Testis (tissue), 2 donors: ENCODE measurements at regions not wholly inside any gene's neighbourhood (a gene's known extent, or its start where the extent isn't known, plus 50 kb on each side); places are given as distances from the start of the nearest gene placed in this dataset.

Experiments
- DNase-seq: peaks from one replicate; pipeline ENCODE4 v3.0.0-alpha.2; 2019
- H3K27ac ChIP-seq, 2 donors: fragments of 200-600 bp; sonication (generic); one replicate each; pipeline ENCODE4 v1.5.1; 2019
- H3K27me3 ChIP-seq: fragments of 200-600 bp; sonication (generic); one replicate; pipeline ENCODE4 v1.5.1; 2019
- H3K36me3 ChIP-seq: fragments of 200-600 bp; sonication (generic); one replicate; pipeline ENCODE4 v1.5.1; 2017; ENCODE audit warnings: low read depth; ENCODE audit errors: missing control alignments
- H3K4me1 ChIP-seq: fragments of 200-600 bp; sonication (generic); one replicate; pipeline ENCODE4 v1.5.1; 2019
- H3K4me3 ChIP-seq, 2 donors: fragments of 200-600 bp; sonication (generic); one replicate each; pipeline ENCODE4 v1.5.1; 2017 to 2019
- H3K9me3 ChIP-seq: fragments of 200-600 bp; sonication (generic); one replicate; pipeline ENCODE4 v1.5.1; 2017
- CTCF ChIP-seq, 3 experiments: fragments of 450-650 bp in 2 of 3; fragments of 200-600 bp in 1 of 3; sonication (generic) in 1 of 3; IDR thresholded peaks; one replicate each; pipeline ENCODE4 v1.5.1; 2016 to 2019; ENCODE audit warnings: antibody characterized with exemption in 3 of 3, mild to moderate bottlenecking in 2 of 3, moderate library complexity in 1 of 3
- POLR2A ChIP-seq: fragments of 450-650 bp; IDR thresholded peaks from one replicate; pipeline ENCODE4 v1.6.1; 2017; ENCODE audit warnings: antibody characterized with exemption, mild to moderate bottlenecking, moderate library complexity
- WGBS, 2 donors: methylation state at CpG; one replicate each; pipeline ENCODE4 v1.1.5; 2018; 5-methylcytosine and 5-hydroxymethylcytosine counted together
- intact Hi-C: fragments of 100-400 bp; cut with DNase I; formaldehyde crosslinking; loops from one replicate; pipeline ENCODE4 v1.15.1; 2023; ENCODE audit warnings: low total_unique reads

GRCh38 chr5:163569284-163569683, 63.9 kb downstream of the MAT2B start:
- WGBS, 2 donors: 80 to 88% methylated on average over 1 of the region's 1 CpG
- Histone ChIP-seq H3K36me3 (no peaks in the 10 kb centered on the region), H3K27me3 (no peaks in the 10 kb centered on the region), H3K4me1 (no peaks in the 10 kb centered on the region), H3K4me3 (no peak overlapping the region), H3K27ac (no peak overlapping the region), H3K9me3 (no peaks in the 10 kb centered on the region)
- intact Hi-C loops: no loop called here
- DNase-seq: no peak
- TF ChIP-seq POLR2A (no peak), CTCF (IDR thresholded peaks at IDR 0.05) (no peak)

- Histone ChIP-seq H3K36me3 (no peaks in the 10 kb centered on the region), H3K27me3 (no peaks in the 10 kb centered on the region), H3K4me1 (no peaks in the 10 kb centered on the region), H3K27ac (no peak overlapping the region), H3K9me3 (no peaks in the 10 kb centered on the region), H3K4me3 (no peak overlapping the region)
- TF ChIP-seq CTCF (IDR thresholded peaks at IDR 0.05) (no peak), POLR2A (no peak)
- DNase-seq: no peak
- intact Hi-C loops: no loop called here
- WGBS, 2 donors: 33 to 47% methylated on average over 3 of the region's 3 CpGs
These were observed 66.3 kb downstream of the MAT2B start for GRCh38 chr5:163571744-163572143.

GRCh38 chr5:163574472-163575440, 69.3 kb downstream of the MAT2B start:
- intact Hi-C loops: no loop called here
- no peak for DNase-seq
- Histone ChIP-seq H3K27me3 (no peaks in the 10 kb centered on the region), H3K4me3 (no peak overlapping the region), H3K36me3 (no peaks in the 10 kb centered on the region), H3K4me1 (no peaks in the 10 kb centered on the region), H3K27ac (no peak overlapping the region), H3K9me3 (no peaks in the 10 kb centered on the region)
- 63 to 66% methylated on average over 5 of the region's 5 CpGs for WGBS, 2 donors
- TF ChIP-seq POLR2A (no peak), CTCF (IDR thresholded peaks at IDR 0.05) (no peak)

GRCh38 chr5:163578652-163579051, 73.2 kb downstream of the MAT2B start:
- 79 to 80% methylated on average over 5 of the region's 5 CpGs for WGBS, 2 donors
- Histone ChIP-seq H3K27me3 (no peaks in the 10 kb centered on the region), H3K36me3 (no peaks in the 10 kb centered on the region), H3K9me3 (no peaks in the 10 kb centered on the region), H3K27ac (no peak overlapping the region), H3K4me3 (no peak overlapping the region), H3K4me1 (no peaks in the 10 kb centered on the region)
- intact Hi-C loops: no loop called here
- no peak for DNase-seq
- no peak for TF ChIP-seq CTCF (IDR thresholded peaks at IDR 0.05)
- no peak for TF ChIP-seq POLR2A

- TF ChIP-seq POLR2A (no peak), CTCF (IDR thresholded peaks at IDR 0.05) (no peak)
- Histone ChIP-seq H3K4me3 (no peak overlapping the region), H3K9me3 (no peaks in the 10 kb centered on the region), H3K4me1 (no peaks in the 10 kb centered on the region), H3K36me3 (no peaks in the 10 kb centered on the region), H3K27ac (no peak overlapping the region), H3K27me3 (no peaks in the 10 kb centered on the region)
- WGBS, 2 donors: 96 to 99% methylated on average over 4 of the region's 4 CpGs
- intact Hi-C loops: no loop called here
- no peak for DNase-seq
These were observed 74.3 kb downstream of the MAT2B start for GRCh38 chr5:163579729-163580128.
